Upper lobe of right lung (tissue), 1 donor: ENCODE measurements at regions not wholly inside any gene's neighbourhood (a gene's known extent, or its start where the extent isn't known, plus 50 kb on each side); places are given as distances from the start of the nearest gene placed in this dataset.

Experiments
- ATAC-seq: fragments of 200-7000 bp; cut with Tn5 transposase; one replicate; pipeline ENCODE4 v1.9.1; 2020; ENCODE audit warnings: mild to moderate bottlenecking, moderate library complexity
- DNase-seq: peaks from one replicate; pipeline ENCODE4 v3.0.0-alpha.2; 2020
- H3K27ac ChIP-seq: fragments of 200-600 bp; one replicate; pipeline ENCODE4 v1.8.0; 2022
- H3K27me3 ChIP-seq: fragments of 200-600 bp; one replicate; pipeline ENCODE4 v1.8.0; 2022; ENCODE audit warnings: mild to moderate bottlenecking
- H3K36me3 ChIP-seq: fragments of 200-600 bp; one replicate; pipeline ENCODE4 v1.8.0; 2022
- H3K4me1 ChIP-seq: fragments of 200-600 bp; one replicate; pipeline ENCODE4 v1.8.0; 2022
- H3K4me3 ChIP-seq: fragments of 200-600 bp; one replicate; pipeline ENCODE4 v1.8.0; 2022; ENCODE audit warnings: mild to moderate bottlenecking
- H3K9me3 ChIP-seq: fragments of 200-600 bp; one replicate; pipeline ENCODE4 v1.8.0; 2022
- intact Hi-C: fragments of 100-400 bp; cut with DNase I; formaldehyde crosslinking; loops from one replicate; pipeline ENCODE4 v1.11.0; 2022
- TF ChIP-seq, protein P1 (sequence below): fragments of 200-600 bp; IDR thresholded peaks from one replicate; pipeline ENCODE4 v1.8.0; 2022; ENCODE audit warnings: antibody characterized with exemption
- donor health status: DM: no; HTN: yes; CAD: no; lungs with severe emphysema.

DNA sequence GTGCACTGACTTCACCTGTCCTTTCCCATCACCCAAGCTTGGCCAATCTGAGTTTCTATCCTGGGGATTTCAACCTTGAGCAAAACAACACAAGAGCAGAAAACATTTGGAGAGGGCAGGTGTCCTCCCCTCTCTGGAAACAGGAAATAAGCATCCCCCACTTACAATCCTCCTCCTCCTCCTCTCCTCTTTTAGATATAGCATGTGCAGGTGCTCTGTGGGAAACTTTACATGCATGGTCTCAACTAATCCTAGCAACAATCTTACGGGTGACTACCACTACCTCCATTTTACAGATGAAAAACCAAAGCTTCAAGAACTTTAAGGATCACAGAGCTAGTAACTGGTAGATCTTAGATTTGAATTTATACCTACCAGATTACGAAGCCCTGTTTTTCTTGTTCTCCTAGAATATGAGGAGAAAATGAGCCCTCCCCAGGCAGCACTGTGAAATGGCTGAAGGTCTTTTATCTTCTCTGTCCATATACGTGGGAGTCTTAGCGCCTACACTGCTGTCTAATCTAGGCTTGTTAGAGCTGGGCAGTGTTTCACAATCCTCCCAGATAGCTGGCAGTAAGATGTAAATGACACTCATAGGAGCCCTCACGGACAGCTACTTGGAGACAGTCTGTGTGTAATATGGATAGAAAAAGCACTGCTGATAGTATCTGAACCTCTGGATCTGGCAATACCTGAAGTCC is 301.2 kb upstream of the PROK2 start:
- Histone ChIP-seq H3K27ac (no peak overlapping the region), H3K27me3 (no peaks in the 10 kb centered on the region), H3K4me3 (no peak overlapping the region), H3K36me3 (no peaks in the 10 kb centered on the region), H3K9me3 (no peaks in the 10 kb centered on the region), H3K4me1 (peaks cover 11% of the 10 kb centered on the region)
- intact Hi-C loops, result no loop called here
- DNase-seq (no peak), ATAC-seq (peak; percentile 54)
- TF ChIP-seq, protein P1, sequence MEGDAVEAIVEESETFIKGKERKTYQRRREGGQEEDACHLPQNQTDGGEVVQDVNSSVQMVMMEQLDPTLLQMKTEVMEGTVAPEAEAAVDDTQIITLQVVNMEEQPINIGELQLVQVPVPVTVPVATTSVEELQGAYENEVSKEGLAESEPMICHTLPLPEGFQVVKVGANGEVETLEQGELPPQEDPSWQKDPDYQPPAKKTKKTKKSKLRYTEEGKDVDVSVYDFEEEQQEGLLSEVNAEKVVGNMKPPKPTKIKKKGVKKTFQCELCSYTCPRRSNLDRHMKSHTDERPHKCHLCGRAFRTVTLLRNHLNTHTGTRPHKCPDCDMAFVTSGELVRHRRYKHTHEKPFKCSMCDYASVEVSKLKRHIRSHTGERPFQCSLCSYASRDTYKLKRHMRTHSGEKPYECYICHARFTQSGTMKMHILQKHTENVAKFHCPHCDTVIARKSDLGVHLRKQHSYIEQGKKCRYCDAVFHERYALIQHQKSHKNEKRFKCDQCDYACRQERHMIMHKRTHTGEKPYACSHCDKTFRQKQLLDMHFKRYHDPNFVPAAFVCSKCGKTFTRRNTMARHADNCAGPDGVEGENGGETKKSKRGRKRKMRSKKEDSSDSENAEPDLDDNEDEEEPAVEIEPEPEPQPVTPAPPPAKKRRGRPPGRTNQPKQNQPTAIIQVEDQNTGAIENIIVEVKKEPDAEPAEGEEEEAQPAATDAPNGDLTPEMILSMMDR, result no peak

DNA sequence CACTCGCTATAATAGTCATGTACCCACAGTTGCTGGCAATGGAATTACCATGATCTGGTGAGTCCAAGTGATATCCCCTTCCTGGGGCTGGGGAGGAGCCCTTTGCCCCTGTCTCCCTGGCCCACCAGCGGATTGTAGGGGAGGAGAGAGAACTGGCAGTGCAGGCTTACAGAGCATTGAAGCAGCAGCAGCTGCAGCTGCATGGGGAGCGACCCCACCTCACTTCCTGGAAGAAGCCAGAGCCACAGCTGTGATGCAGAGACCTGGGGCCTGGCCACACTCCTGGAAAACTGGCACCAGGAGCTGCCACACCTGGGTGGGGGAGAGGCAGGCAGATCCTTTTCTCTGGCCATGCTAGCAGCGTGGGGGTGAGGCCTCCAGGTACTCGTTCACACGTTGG is 300.1 kb upstream of the PROK2 start:
- no peak for DNase-seq
- Histone ChIP-seq H3K9me3 (no peaks in the 10 kb centered on the region), H3K4me1 (peaks cover 11% of the 10 kb centered on the region), H3K36me3 (no peaks in the 10 kb centered on the region), H3K27me3 (no peaks in the 10 kb centered on the region), H3K27ac (no peak overlapping the region), H3K4me3 (no peak overlapping the region)
- TF ChIP-seq, protein P1, result no peak
- no peak for ATAC-seq
- intact Hi-C loops, result no loop called here

DNA sequence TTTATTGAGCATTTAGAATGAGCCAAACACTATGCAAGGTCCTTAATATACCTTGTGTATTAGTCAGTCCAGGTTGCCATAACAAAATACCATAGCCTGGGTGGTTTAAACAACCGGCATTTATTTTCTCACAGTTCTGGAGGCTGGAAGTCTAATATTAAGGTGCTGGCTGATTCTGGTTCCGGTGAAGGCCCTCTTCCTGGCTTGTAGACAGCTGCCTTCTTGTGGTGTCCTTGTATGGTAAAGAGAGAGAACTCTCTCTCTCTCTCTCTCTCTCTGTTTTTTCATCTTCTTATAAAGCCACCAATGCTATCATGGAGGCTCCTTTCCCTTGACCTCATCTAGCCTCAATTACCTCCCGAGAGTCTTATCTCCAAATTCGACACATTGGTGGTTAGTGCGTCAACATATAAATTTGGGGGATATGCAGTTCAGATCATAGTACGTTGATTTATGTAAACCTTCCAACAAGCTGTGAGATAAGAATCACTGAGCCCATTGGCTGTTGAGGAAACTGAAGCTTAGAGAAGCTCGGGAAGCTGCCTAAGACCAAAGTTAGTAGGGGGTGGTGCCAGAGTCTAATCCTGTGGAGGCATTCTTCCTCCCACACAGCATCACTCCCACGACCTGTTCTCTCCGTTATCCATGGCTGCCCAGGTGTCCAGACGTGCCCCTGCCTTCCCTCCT is 298.0 kb upstream of the PROK2 start:
- H3K36me3 ChIP-seq, result no peaks in the 10 kb centered on the region
- TF ChIP-seq, protein P1, result no peak
- peaks cover 11% of the 10 kb centered on the region for H3K4me1 ChIP-seq
- no peak for ATAC-seq
- H3K4me3 ChIP-seq, result no peak overlapping the region
- no peak overlapping the region for H3K27ac ChIP-seq
- H3K9me3 ChIP-seq, result no peaks in the 10 kb centered on the region
- DNase-seq, result no peak
- intact Hi-C loops, result no loop called here
- H3K27me3 ChIP-seq, result no peaks in the 10 kb centered on the region

DNA sequence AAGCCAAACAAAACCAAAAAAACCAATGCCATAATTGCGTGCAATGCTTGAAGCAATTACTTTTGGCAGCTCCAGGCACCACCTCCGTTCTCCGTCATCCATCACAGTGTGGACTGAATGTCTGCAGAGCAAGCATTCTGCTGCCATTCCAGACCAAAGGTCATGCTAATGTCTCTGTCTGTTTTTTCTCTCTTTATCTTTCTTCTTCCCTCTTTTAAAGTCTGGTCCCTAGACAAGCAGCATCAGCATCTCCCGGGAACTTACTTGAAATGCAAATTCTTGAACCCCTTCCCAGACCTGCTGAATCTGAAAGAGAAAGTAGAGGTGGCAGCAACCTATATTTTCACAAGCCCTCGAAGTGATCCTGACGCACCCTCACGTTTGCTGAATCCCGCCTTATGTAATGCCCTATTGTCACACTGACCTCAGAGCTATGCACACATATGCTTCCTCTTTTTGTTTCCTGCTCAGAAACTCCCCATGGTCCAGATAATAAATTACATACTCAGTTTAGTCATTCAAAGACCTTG is 297.3 kb upstream of the PROK2 start:
- no peak overlapping the region for H3K4me3 ChIP-seq
- intact Hi-C loops, result no loop called here
- H3K36me3 ChIP-seq, result no peaks in the 10 kb centered on the region
- ATAC-seq, result peak; percentile 81
- no peaks in the 10 kb centered on the region for H3K27me3 ChIP-seq
- TF ChIP-seq, protein P1, result no peak
- no peaks in the 10 kb centered on the region for H3K9me3 ChIP-seq
- H3K27ac ChIP-seq, result no peak overlapping the region
- no peak for DNase-seq
- peaks cover 11% of the 10 kb centered on the region for H3K4me1 ChIP-seq

DNA sequence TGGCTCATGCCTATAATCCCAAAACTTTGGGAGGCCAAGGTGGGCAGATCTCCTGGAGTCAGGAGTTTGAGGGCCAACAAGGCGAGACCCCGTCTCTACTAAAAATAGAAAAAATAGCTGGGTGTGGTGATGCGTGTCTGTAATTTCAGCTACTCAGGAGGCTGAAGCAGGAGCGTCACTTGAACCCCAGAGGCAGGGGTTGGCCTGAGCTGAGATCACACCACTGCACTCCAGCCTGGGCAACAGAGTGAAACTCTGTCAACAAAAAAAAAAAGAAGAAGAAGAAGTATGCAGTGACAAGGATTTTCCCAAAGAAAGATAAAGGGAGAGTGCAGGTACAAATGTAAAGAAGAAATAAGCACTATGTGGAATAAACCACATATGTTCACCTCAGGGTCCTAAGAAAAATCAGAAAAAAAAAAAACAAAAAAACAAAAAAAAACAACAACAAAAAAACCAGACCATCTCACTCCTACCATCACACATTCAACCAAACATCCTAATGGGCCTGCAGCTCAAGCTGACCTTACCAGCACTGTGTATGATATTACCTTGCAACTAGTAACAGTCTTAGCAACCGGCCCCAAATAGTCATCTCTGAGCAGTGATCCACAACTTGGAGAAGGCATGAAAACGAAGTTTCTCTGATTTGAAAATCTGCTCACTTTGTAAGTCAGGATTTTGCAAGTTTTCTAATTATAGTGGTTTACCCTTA is 296.7 kb upstream of the PROK2 start:
- TF ChIP-seq, protein P1, result no peak
- no peaks in the 10 kb centered on the region for H3K9me3 ChIP-seq
- ATAC-seq (no peak), DNase-seq (no peak)
- peaks cover 11% of the 10 kb centered on the region for H3K4me1 ChIP-seq
- H3K4me3 ChIP-seq, result no peak overlapping the region
- H3K27me3 ChIP-seq, result no peaks in the 10 kb centered on the region
- no peak overlapping the region for H3K27ac ChIP-seq
- H3K36me3 ChIP-seq, result no peaks in the 10 kb centered on the region
- intact Hi-C loops, result no loop called here
